ENCODE measurements at regions not wholly inside any gene's neighbourhood (a gene's known extent, or its start where the extent isn't known, plus 50 kb on each side); places are given as distances from the start of the nearest gene placed in this dataset.

DNA sequence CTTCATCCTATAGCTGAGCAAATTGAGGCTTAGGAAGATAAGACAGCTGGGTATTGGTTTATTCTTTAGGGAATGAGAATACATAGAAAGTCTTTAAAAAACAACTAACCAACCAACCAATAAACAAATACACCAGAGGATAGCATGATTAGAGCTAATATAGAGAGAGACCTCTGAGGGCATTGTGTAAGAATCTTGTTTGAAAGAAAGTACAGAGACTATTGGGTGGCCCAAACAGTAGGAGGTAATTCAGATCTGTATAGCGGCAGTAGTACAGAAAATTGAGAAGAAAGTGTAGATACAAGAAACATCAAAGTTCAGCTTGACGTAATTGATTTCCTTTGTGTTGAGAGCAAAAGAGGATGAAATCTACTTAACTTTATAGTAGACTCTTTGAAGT, 1951.0 kb upstream of the ADGRL3 start:
- H3K4me2 ChIP-seq (ENCODE audit: insufficient read depth, low read length): no peak overlapping the region
- no peaks in the 10 kb centered on the region for H3K9me3 ChIP-seq (ENCODE audit: low read depth, low read length)
- no peak for DNase-seq (ENCODE audit: insufficient read length, low spot score, missing footprints)
- no peak overlapping the region for H2AFZ ChIP-seq (ENCODE audit: low read length)
- no peaks in the 10 kb centered on the region for H3K4me1 ChIP-seq (ENCODE audit: insufficient read depth, low read length)
- no peaks in the 10 kb centered on the region for H3K27me3 ChIP-seq (ENCODE audit: insufficient read depth, low read length)
- no peaks in the 10 kb centered on the region for H4K20me1 ChIP-seq (ENCODE audit: insufficient read depth, low read length)
- H3K27ac ChIP-seq (ENCODE audit: low read depth, low read length): no peak overlapping the region
- no peak for TF ChIP-seq CTCF (IDR thresholded peaks at IDR 0.05; ENCODE audit: extremely low read depth, low read depth, low read length)
- no peak overlapping the region for H3K4me3 ChIP-seq (ENCODE audit: insufficient read depth, low read length)
- no peaks in the 10 kb centered on the region for H3K79me2 ChIP-seq (ENCODE audit: insufficient read depth, low read length)
- no peaks in the 10 kb centered on the region for H3K36me3 ChIP-seq (ENCODE audit: insufficient read depth, low read length)

DNA sequence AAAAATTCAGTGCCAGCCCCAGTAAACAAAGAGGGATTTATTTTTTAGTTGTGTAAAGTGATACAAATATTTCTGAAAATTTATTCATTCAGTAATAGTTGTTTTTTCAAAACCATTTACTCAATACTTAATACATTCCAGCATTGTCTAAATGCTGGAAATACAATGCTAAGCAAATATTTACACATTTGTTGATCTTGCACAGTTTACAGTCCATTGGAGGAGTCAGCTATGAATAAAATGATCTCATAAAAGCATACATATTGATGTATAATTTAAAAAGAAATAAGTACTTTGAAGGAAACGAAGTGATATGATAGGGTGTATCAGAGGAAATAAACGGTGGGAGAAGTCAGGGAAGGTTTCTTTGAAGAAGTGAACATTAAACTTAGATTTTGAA, 1942.1 kb upstream of the ADGRL3 start:
- no peak overlapping the region for H3K4me2 ChIP-seq (ENCODE audit: insufficient read depth, low read length)
- no peaks in the 10 kb centered on the region for H4K20me1 ChIP-seq (ENCODE audit: insufficient read depth, low read length)
- no peaks in the 10 kb centered on the region for H3K4me1 ChIP-seq (ENCODE audit: insufficient read depth, low read length)
- H3K79me2 ChIP-seq (ENCODE audit: insufficient read depth, low read length): no peaks in the 10 kb centered on the region
- H3K27ac ChIP-seq (ENCODE audit: low read depth, low read length): no peak overlapping the region
- no peak overlapping the region for H3K4me3 ChIP-seq (ENCODE audit: insufficient read depth, low read length)
- H3K36me3 ChIP-seq (ENCODE audit: insufficient read depth, low read length): no peaks in the 10 kb centered on the region
- peaks cover 2% of the 10 kb centered on the region for H3K9me3 ChIP-seq (ENCODE audit: low read depth, low read length)
- H3K27me3 ChIP-seq (ENCODE audit: insufficient read depth, low read length): no peaks in the 10 kb centered on the region
- no peak overlapping the region for H2AFZ ChIP-seq (ENCODE audit: low read length)
- DNase-seq (ENCODE audit: insufficient read length, low spot score, missing footprints): no peak
- TF ChIP-seq CTCF (IDR thresholded peaks at IDR 0.05; ENCODE audit: extremely low read depth, low read depth, low read length): no peak

DNA sequence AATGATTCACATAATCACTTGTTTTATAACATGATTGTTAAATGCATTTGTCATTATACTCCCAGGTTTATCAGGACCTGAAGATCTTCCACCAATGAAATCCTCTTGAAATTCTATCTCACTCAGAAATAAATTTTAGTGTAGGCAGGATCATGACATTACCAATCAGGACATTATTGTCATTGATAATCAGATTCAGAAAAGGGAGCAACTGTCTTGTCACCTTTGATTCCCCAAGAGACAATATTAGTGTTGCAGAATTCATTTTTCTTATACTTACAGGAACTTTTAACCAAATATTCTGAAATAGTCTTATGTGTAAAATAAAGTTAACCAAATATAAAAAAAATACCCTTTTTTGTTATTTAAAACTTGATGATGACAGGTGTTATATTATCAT, 1892.5 kb upstream of the ADGRL3 start:
- Histone ChIP-seq H3K27me3 (ENCODE audit: insufficient read depth, low read length) (no peaks in the 10 kb centered on the region), H3K9me3 (ENCODE audit: low read depth, low read length) (peaks cover 4% of the 10 kb centered on the region), H3K4me1 (ENCODE audit: insufficient read depth, low read length) (no peaks in the 10 kb centered on the region), H3K4me3 (ENCODE audit: insufficient read depth, low read length) (no peak overlapping the region), H3K36me3 (ENCODE audit: insufficient read depth, low read length) (no peaks in the 10 kb centered on the region), H3K27ac (ENCODE audit: low read depth, low read length) (no peak overlapping the region), H2AFZ (ENCODE audit: low read length) (no peak overlapping the region), H3K79me2 (ENCODE audit: insufficient read depth, low read length) (no peaks in the 10 kb centered on the region), H3K4me2 (ENCODE audit: insufficient read depth, low read length) (no peak overlapping the region), H4K20me1 (ENCODE audit: insufficient read depth, low read length) (no peaks in the 10 kb centered on the region)
- no peak for TF ChIP-seq CTCF (IDR thresholded peaks at IDR 0.05; ENCODE audit: extremely low read depth, low read depth, low read length)
- no peak for DNase-seq (ENCODE audit: insufficient read length, low spot score, missing footprints)

GRCh38 chr4:59314637-59315036, 1885.5 kb upstream of the ADGRL3 start:
- Histone ChIP-seq H4K20me1 (ENCODE audit: insufficient read depth, low read length) (no peaks in the 10 kb centered on the region), H2AFZ (ENCODE audit: low read length) (no peak overlapping the region), H3K4me1 (ENCODE audit: insufficient read depth, low read length) (no peaks in the 10 kb centered on the region), H3K27me3 (ENCODE audit: insufficient read depth, low read length) (no peaks in the 10 kb centered on the region), H3K79me2 (ENCODE audit: insufficient read depth, low read length) (no peaks in the 10 kb centered on the region), H3K27ac (ENCODE audit: low read depth, low read length) (no peak overlapping the region), H3K4me3 (ENCODE audit: insufficient read depth, low read length) (no peak overlapping the region), H3K36me3 (ENCODE audit: insufficient read depth, low read length) (no peaks in the 10 kb centered on the region), H3K4me2 (ENCODE audit: insufficient read depth, low read length) (no peak overlapping the region), H3K9me3 (ENCODE audit: low read depth, low read length) (no peaks in the 10 kb centered on the region)
- no peak for TF ChIP-seq CTCF (IDR thresholded peaks at IDR 0.05; ENCODE audit: extremely low read depth, low read depth, low read length)
- DNase-seq (ENCODE audit: insufficient read length, low spot score, missing footprints): no peak

Data from osteoblast (primary cell).